Epithelial cell of proximal tubule (primary cell): ENCODE measurements at regions not wholly inside any gene's neighbourhood (a gene's known extent, or its start where the extent isn't known, plus 50 kb on each side); places are given as distances from the start of the nearest gene placed in this dataset.

ENCODE experiments used
- DNase-seq: peaks from one replicate; pipeline ENCODE4 v3.0.0-alpha.2; 2011; ENCODE audit warnings: low read depth
- H3K4me3 ChIP-seq: 2 replicates; pipeline ENCODE4 v1.5.1; 2011; ENCODE audit warnings: low read depth, mild to moderate bottlenecking, low read length
- CTCF ChIP-seq: conservative IDR thresholded peaks from 2 replicates; pipeline ENCODE4 v1.5.1; 2012; ENCODE audit warnings: low read depth, mild to moderate bottlenecking, low read length

GRCh38 chr17:62875296-62875695, 67.2 kb upstream of the MARCHF10 start:
- no peak for TF ChIP-seq CTCF
- no peak for DNase-seq
- H3K4me3 ChIP-seq: no peak overlapping the region

DNA sequence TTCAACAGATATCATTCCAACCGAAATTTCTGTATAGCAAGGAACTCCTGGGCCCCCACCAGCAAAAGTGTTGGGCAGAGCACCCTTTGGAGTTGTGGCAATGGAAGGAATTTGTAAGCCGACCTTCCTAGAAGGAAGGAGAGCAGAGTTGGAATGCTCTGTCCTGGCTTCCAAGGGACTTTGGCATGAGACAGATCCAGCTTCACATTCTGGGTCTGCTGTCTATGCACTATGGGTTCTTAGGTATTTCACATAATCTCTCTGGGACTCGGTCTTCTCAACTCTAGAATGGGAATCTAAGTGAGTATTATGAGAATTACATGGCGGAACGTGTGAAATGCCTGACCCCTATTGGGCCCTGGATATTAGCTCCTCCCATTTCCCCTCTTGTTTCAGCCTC, 63.2 kb upstream of the MARCHF10 start:
- no peak for TF ChIP-seq CTCF
- no peak for DNase-seq
- no peak overlapping the region for H3K4me3 ChIP-seq

- no peak for DNase-seq
- no peak overlapping the region for H3K4me3 ChIP-seq
- no peak for TF ChIP-seq CTCF
Measured at GRCh38 chr17:62870552-62870971, 62.4 kb upstream of the MARCHF10 start.

DNA sequence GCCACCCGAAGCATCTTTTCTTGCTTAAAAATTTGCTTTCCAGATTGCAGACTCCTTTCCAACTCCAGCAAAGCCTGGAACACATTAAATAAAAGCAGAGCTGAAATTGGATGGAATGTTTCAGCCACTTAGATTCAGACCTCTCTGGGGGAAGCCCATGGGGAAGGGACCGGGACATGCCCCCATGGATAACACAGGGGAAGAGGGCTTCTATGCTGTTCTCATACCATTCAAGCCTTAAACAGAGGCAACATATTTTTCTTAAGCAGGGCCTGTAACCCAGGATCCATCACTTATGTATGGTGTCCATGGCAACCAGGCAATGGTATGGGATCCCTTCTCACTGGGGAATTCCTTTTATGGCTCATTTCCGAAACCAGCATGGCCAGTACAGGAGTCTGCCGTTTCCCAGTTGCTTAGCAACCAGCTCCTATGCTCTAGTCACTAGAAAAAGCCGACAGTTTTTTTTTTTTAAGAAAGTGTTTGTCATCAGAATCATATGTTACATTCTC, 62.0 kb upstream of the MARCHF10 start:
- H3K4me3 ChIP-seq: no peak overlapping the region
- DNase-seq: no peak
- no peak for TF ChIP-seq CTCF

DNA sequence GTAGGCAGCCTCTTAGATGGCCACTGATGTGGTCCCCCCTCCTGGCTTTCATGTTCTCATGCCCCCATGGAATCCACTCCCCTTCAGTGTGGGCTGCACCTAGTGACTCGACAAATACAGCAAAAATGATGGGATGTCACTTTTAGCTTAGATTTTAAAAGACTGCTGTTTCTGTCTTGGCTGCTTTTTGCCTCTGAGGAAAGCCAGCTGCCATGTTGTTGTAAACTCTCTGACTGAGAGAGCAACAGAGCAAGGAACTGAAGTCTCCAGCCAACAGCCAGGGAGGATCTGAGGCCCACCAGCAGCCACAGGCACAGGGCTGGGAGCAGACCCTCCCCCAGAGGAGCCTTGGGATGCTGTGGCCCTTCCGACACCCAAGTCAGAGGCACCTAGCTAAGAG, 60.6 kb upstream of the MARCHF10 start:
- no peak for DNase-seq
- no peak overlapping the region for H3K4me3 ChIP-seq
- TF ChIP-seq CTCF: no peak

DNA sequence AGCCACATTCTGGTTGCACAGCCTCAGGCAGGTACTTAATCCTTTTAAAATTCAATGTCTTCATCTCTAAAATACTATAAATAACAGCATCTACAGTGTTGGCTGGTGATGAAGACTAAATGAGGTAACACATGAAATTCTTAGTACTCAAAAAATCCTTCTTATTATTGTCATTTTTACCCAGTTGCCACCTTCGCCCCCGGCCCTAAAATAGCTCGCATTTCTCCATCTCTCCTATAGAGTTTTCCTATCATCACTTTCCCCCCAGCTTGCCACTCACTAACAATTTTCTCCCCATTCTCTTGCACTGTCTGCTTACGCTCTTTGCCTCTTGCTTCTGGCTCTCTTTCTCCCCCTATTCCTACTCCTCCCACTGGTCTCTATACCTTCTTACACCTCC, 59.9 kb upstream of the MARCHF10 start:
- no peak for DNase-seq
- H3K4me3 ChIP-seq: no peak overlapping the region
- TF ChIP-seq CTCF: no peak

- no peak overlapping the region for H3K4me3 ChIP-seq
- TF ChIP-seq CTCF: no peak
- no peak for DNase-seq
Measured at GRCh38 chr17:62867303-62867702, 59.2 kb upstream of the MARCHF10 start.
